ENCODE measurements at regions not wholly inside any gene's neighbourhood (a gene's known extent, or its start where the extent isn't known, plus 50 kb on each side); places are given as distances from the start of the nearest gene placed in this dataset.

DNA sequence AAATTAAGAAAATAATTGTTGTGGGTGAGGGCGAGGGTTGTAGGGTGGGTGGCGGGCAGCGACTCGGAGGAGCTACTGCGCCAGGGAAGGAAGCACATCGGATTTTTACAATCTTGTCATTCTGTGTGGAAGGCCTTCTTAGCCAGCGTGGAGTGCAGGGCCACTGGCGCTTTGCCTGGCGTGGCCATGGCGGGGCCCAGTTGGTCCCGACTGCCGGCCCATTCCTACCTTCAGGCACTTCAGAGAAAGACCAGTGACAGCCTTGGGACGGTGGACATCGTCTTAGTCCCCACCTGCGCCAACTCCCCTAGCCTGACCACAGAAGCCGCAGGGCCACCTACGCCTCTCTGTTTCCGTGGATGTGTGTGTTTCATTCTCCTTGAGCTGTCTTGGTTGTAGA is 136.9 kb upstream of the NEGR1 start:
- H3K27me3 ChIP-seq (replicated peaks in 2 of 5; ENCODE audit: control insufficient read depth in 4 of 5, insufficient read depth in 5 of 5, low read length in 4 of 5) = no peaks in the 10 kb centered on the region
- no peaks in the 10 kb centered on the region for H3K4me1 ChIP-seq (ENCODE audit: control extremely low read depth in 1 of 4, control insufficient read depth in 4 of 4, insufficient read depth in 4 of 4, low read length in 3 of 4)
- H3K9me3 ChIP-seq (ENCODE audit: control extremely low read depth in 1 of 5, control insufficient read depth in 4 of 5, insufficient read depth in 2 of 5, low read depth in 1 of 5, low read length in 4 of 5) = peaks cover 0 to 3% (median 0%) of the 10 kb centered on the region in 5 experiments
- WGBS (ENCODE audit: insufficient coverage) = 95% methylated on average over 16 of the region's 18 CpGs
- ChIA-PET POLR2A (no interaction called here), CTCF (no interaction called here)
- no peak for DNase-seq
- no peak overlapping the region for H3K4me3 ChIP-seq (ENCODE audit: control insufficient read depth in 1 of 7, extremely low read depth in 1 of 7, insufficient read depth in 4 of 7, low read depth in 2 of 7, low read length in 6 of 7)
- no peak overlapping the region for H3K27ac ChIP-seq (ENCODE audit: insufficient read depth in 1 of 2, low read depth in 1 of 2, low read length in 2 of 2, poor library complexity in 1 of 2, severe bottlenecking in 2 of 2)
- H3K36me3 ChIP-seq (ENCODE audit: control insufficient read depth in 4 of 4, insufficient read depth in 4 of 4, low read length in 3 of 4) = no peaks in the 10 kb centered on the region

DNA sequence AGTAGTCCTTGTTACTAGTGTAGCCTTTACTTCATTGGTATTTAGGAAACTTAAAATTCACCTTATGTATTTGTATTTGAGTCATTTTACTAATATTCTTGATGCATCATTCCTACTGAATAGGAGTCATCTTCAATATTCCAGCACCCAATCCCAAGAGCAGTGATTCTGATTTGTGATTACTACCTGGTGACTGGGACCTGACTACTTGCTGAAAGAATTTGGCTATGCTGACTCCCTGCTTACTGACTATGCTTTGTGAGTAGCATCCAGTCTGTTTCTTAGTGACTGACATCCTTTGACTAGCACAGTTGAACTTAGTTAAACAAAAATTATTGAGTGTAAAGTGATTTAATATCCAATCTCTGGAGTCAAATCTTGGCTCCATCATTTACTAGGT is 129.9 kb upstream of the NEGR1 start:
- ChIA-PET CTCF (no interaction called here), POLR2A (no interaction called here)
- no peaks in the 10 kb centered on the region for H3K27me3 ChIP-seq (replicated peaks in 2 of 5; ENCODE audit: control insufficient read depth in 4 of 5, insufficient read depth in 5 of 5, low read length in 4 of 5)
- no peaks in the 10 kb centered on the region for H3K9me3 ChIP-seq (ENCODE audit: control extremely low read depth in 1 of 5, control insufficient read depth in 4 of 5, insufficient read depth in 2 of 5, low read depth in 1 of 5, low read length in 4 of 5)
- H3K4me1 ChIP-seq (ENCODE audit: control extremely low read depth in 1 of 4, control insufficient read depth in 4 of 4, insufficient read depth in 4 of 4, low read length in 3 of 4) = no peaks in the 10 kb centered on the region
- no peak overlapping the region for H3K27ac ChIP-seq (ENCODE audit: insufficient read depth in 1 of 2, low read depth in 1 of 2, low read length in 2 of 2, poor library complexity in 1 of 2, severe bottlenecking in 2 of 2)
- DNase-seq = no peak
- no peaks in the 10 kb centered on the region for H3K36me3 ChIP-seq (ENCODE audit: control insufficient read depth in 4 of 4, insufficient read depth in 4 of 4, low read length in 3 of 4)
- no peak overlapping the region for H3K4me3 ChIP-seq (ENCODE audit: control insufficient read depth in 1 of 7, extremely low read depth in 1 of 7, insufficient read depth in 4 of 7, low read depth in 2 of 7, low read length in 6 of 7)

DNA sequence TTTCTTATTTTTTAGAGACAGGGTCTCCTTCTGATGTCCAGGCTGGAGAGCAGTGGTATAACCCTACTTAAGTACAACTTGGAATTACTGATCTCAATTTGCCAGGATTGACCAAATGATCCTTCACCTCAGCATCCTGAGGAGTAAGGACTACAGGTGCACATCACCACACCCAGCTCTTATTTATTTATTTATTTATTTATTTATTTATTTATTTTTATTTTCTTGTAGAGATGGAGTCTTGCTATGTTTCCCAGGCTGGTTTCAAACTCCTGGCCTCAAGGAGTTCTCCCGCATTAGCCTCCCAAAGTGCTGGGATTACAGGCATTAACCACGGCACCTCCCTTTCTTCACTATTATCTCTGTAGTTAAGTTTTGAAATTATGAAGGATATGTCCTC is 117.5 kb upstream of the NEGR1 start:
- CTCF ChIA-PET = interaction anchor here (1.1 kb wide), 1 partner anchor 17 kb away, joined by 3 read pairs; no protein-coding TSS in a partner anchor
- DNase-seq = no peak
- Histone ChIP-seq H3K36me3 (ENCODE audit: control insufficient read depth in 4 of 4, insufficient read depth in 4 of 4, low read length in 3 of 4) (no peaks in the 10 kb centered on the region), H3K27ac (ENCODE audit: insufficient read depth in 1 of 2, low read depth in 1 of 2, low read length in 2 of 2, poor library complexity in 1 of 2, severe bottlenecking in 2 of 2) (no peak overlapping the region), H3K27me3 (replicated peaks in 2 of 5; ENCODE audit: control insufficient read depth in 4 of 5, insufficient read depth in 5 of 5, low read length in 4 of 5) (no peaks in the 10 kb centered on the region), H3K4me3 (ENCODE audit: control insufficient read depth in 1 of 7, extremely low read depth in 1 of 7, insufficient read depth in 4 of 7, low read depth in 2 of 7, low read length in 6 of 7) (no peak overlapping the region), H3K9me3 (ENCODE audit: control extremely low read depth in 1 of 5, control insufficient read depth in 4 of 5, insufficient read depth in 2 of 5, low read depth in 1 of 5, low read length in 4 of 5) (no peaks in the 10 kb centered on the region), H3K4me1 (ENCODE audit: control extremely low read depth in 1 of 4, control insufficient read depth in 4 of 4, insufficient read depth in 4 of 4, low read length in 3 of 4) (no peaks in the 10 kb centered on the region)
- no CpG with 5 or more reads among the region's 2 CpGs for WGBS (ENCODE audit: insufficient coverage)
- POLR2A ChIA-PET = no interaction called here

DNA sequence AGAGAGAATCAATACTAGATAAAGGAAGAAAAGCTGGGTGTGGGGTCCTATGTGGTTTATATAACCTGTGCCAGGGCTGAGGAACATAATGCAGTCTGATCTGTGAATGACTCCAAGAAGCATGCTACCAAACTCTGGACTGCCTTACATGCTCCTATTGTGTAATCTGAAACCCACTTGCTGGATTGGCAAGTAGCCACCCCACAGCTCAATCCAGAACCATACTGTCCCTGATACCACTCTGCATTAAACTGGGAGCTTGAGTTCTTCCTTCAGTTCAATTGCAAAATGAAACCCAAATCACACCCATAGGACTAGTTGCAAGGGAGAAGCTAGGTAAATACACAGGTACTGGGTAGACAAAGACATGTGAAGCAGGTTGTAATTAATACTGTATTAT is 115.4 kb upstream of the NEGR1 start:
- ChIA-PET POLR2A (no interaction called here), CTCF (interaction anchor here (0.6 to 0.8 kb wide), 3 partner anchors 10 to 168 kb away, joined by 3 to 6 read pairs (median 4); no protein-coding TSS in a partner anchor)
- Histone ChIP-seq H3K9me3 (ENCODE audit: control extremely low read depth in 1 of 5, control insufficient read depth in 4 of 5, insufficient read depth in 2 of 5, low read depth in 1 of 5, low read length in 4 of 5) (no peaks in the 10 kb centered on the region), H3K36me3 (ENCODE audit: control insufficient read depth in 4 of 4, insufficient read depth in 4 of 4, low read length in 3 of 4) (no peaks in the 10 kb centered on the region), H3K27me3 (replicated peaks in 2 of 5; ENCODE audit: control insufficient read depth in 4 of 5, insufficient read depth in 5 of 5, low read length in 4 of 5) (no peaks in the 10 kb centered on the region), H3K4me3 (ENCODE audit: control insufficient read depth in 1 of 7, extremely low read depth in 1 of 7, insufficient read depth in 4 of 7, low read depth in 2 of 7, low read length in 6 of 7) (no peak overlapping the region), H3K4me1 (ENCODE audit: control extremely low read depth in 1 of 4, control insufficient read depth in 4 of 4, insufficient read depth in 4 of 4, low read length in 3 of 4) (peaks cover 0 to 8% (median 0%) of the 10 kb centered on the region in 4 experiments), H3K27ac (ENCODE audit: insufficient read depth in 1 of 2, low read depth in 1 of 2, low read length in 2 of 2, poor library complexity in 1 of 2, severe bottlenecking in 2 of 2) (no peak overlapping the region)
- DNase-seq = no peak

DNA sequence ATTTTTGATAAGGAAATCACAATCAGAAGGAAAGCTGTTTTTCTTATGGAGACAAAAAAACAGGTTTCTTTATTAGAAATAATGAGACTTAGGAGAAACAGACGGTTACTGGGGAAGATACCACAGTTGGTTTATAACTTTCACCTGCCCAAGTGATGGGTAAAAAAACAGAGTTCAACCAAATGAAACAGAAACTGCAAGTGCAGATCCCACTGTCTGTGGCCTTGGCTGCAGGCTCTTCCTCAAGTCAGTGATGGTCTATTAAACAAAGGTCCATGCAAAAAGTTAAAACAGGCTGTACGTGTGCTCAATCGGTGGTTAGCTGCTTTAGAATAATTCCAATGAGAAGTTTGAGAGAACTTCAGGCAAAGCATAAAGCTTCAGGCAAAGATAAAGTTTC is 112.1 kb upstream of the NEGR1 start:
- H3K9me3 ChIP-seq (ENCODE audit: control extremely low read depth in 1 of 5, control insufficient read depth in 4 of 5, insufficient read depth in 2 of 5, low read depth in 1 of 5, low read length in 4 of 5) = peaks cover 0 to 2% (median 0%) of the 10 kb centered on the region in 5 experiments
- DNase-seq = peak in 2 of 3 donors; percentile 31 to 33
- H3K27ac ChIP-seq (ENCODE audit: insufficient read depth in 1 of 2, low read depth in 1 of 2, low read length in 2 of 2, poor library complexity in 1 of 2, severe bottlenecking in 2 of 2) = no peak overlapping the region
- H3K4me3 ChIP-seq (ENCODE audit: control insufficient read depth in 1 of 7, extremely low read depth in 1 of 7, insufficient read depth in 4 of 7, low read depth in 2 of 7, low read length in 6 of 7) = no peak overlapping the region
- H3K4me1 ChIP-seq (ENCODE audit: control extremely low read depth in 1 of 4, control insufficient read depth in 4 of 4, insufficient read depth in 4 of 4, low read length in 3 of 4) = peaks cover 0 to 8% (median 0%) of the 10 kb centered on the region in 4 experiments
- ChIA-PET POLR2A (no interaction called here), CTCF (no interaction called here)
- H3K27me3 ChIP-seq (replicated peaks in 2 of 5; ENCODE audit: control insufficient read depth in 4 of 5, insufficient read depth in 5 of 5, low read length in 4 of 5) = no peaks in the 10 kb centered on the region
- no peaks in the 10 kb centered on the region for H3K36me3 ChIP-seq (ENCODE audit: control insufficient read depth in 4 of 4, insufficient read depth in 4 of 4, low read length in 3 of 4)
- 73% methylated on average over 3 of the region's 3 CpGs for WGBS (ENCODE audit: insufficient coverage)

DNA sequence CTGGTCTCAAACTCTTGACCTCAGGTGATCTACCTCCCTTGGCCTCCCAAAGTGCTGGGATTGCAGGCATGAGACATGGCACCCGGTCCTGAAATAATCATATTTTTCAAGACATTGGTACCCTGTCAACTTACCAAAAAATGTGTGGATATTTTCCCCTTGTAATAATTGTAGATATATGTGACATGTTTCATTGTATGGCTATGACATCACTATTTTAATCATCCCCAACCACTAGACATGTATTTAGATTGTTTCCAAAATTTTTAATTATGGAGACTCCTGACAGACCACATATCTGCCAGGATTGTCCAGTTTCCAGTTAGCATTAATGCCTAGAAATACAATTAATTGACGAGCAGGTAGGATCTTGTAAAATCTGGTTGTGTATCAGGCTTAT is 96.7 kb upstream of the NEGR1 start:
- Histone ChIP-seq H3K27me3 (replicated peaks in 2 of 5; ENCODE audit: control insufficient read depth in 4 of 5, insufficient read depth in 5 of 5, low read length in 4 of 5) (no peaks in the 10 kb centered on the region), H3K36me3 (ENCODE audit: control insufficient read depth in 4 of 4, insufficient read depth in 4 of 4, low read length in 3 of 4) (no peaks in the 10 kb centered on the region), H3K9me3 (ENCODE audit: control extremely low read depth in 1 of 5, control insufficient read depth in 4 of 5, insufficient read depth in 2 of 5, low read depth in 1 of 5, low read length in 4 of 5) (peaks cover 0 to 6% (median 0%) of the 10 kb centered on the region in 5 experiments), H3K27ac (ENCODE audit: insufficient read depth in 1 of 2, low read depth in 1 of 2, low read length in 2 of 2, poor library complexity in 1 of 2, severe bottlenecking in 2 of 2) (no peak overlapping the region), H3K4me1 (ENCODE audit: control extremely low read depth in 1 of 4, control insufficient read depth in 4 of 4, insufficient read depth in 4 of 4, low read length in 3 of 4) (peaks cover 0 to 1% (median 0%) of the 10 kb centered on the region in 4 experiments), H3K4me3 (ENCODE audit: control insufficient read depth in 1 of 7, extremely low read depth in 1 of 7, insufficient read depth in 4 of 7, low read depth in 2 of 7, low read length in 6 of 7) (no peak overlapping the region)
- POLR2A ChIA-PET = no interaction called here
- DNase-seq = no peak
- no CpG with 5 or more reads among the region's 2 CpGs for WGBS (ENCODE audit: insufficient coverage)
- CTCF ChIA-PET = no interaction called here

- CTCF ChIA-PET = no interaction called here
Observed at GRCh38 chr1:72375226-72375625, 92.9 kb upstream of the NEGR1 start.

More at GRCh38 chr1:72375226-72375625, 92.9 kb upstream of the NEGR1 start:
- Histone ChIP-seq H3K9me3 (ENCODE audit: control extremely low read depth in 1 of 5, control insufficient read depth in 4 of 5, insufficient read depth in 2 of 5, low read depth in 1 of 5, low read length in 4 of 5) (peaks cover 0 to 5% (median 0%) of the 10 kb centered on the region in 5 experiments), H3K27me3 (replicated peaks in 2 of 5; ENCODE audit: control insufficient read depth in 4 of 5, insufficient read depth in 5 of 5, low read length in 4 of 5) (no peaks in the 10 kb centered on the region), H3K27ac (ENCODE audit: insufficient read depth in 1 of 2, low read depth in 1 of 2, low read length in 2 of 2, poor library complexity in 1 of 2, severe bottlenecking in 2 of 2) (no peak overlapping the region), H3K36me3 (ENCODE audit: control insufficient read depth in 4 of 4, insufficient read depth in 4 of 4, low read length in 3 of 4) (no peaks in the 10 kb centered on the region), H3K4me1 (ENCODE audit: control extremely low read depth in 1 of 4, control insufficient read depth in 4 of 4, insufficient read depth in 4 of 4, low read length in 3 of 4) (peaks cover 0 to 3% (median 0%) of the 10 kb centered on the region in 4 experiments), H3K4me3 (ENCODE audit: control insufficient read depth in 1 of 7, extremely low read depth in 1 of 7, insufficient read depth in 4 of 7, low read depth in 2 of 7, low read length in 6 of 7) (no peak overlapping the region)
- POLR2A ChIA-PET = no interaction called here
- DNase-seq = no peak
